ENCODE measurements at regions not wholly inside any gene's neighbourhood (a gene's known extent, or its start where the extent isn't known, plus 50 kb on each side); places are given as distances from the start of the nearest gene placed in this dataset.

- Histone ChIP-seq H3K4me3 (ENCODE audit: low read depth, low read length) (no peak overlapping the region), H3K27me3 (ENCODE audit: control insufficient read depth, insufficient read depth, low read length) (peaks cover 25% of the 10 kb centered on the region), H3K36me3 (ENCODE audit: control insufficient read depth, insufficient read depth, low read length) (no peaks in the 10 kb centered on the region)
- no peak for TF ChIP-seq CTCF (IDR thresholded peaks at IDR 0.05; ENCODE audit: insufficient read depth, low read length, poor library complexity, severe bottlenecking)
- DNase-seq (ENCODE audit: low read depth): no peak
Measured at GRCh38 chr14:101365329-101366158, 195.8 kb upstream of the DIO3 start.

GRCh38 chr14:101367421-101368261 is 193.7 kb upstream of the DIO3 start:
- no peaks in the 10 kb centered on the region for H3K36me3 ChIP-seq (ENCODE audit: control insufficient read depth, insufficient read depth, low read length)
- H3K4me3 ChIP-seq (ENCODE audit: low read depth, low read length): no peak overlapping the region
- TF ChIP-seq CTCF (IDR thresholded peaks at IDR 0.05; ENCODE audit: insufficient read depth, low read length, poor library complexity, severe bottlenecking): no peak
- DNase-seq (ENCODE audit: low read depth): no peak
- peaks cover 12% of the 10 kb centered on the region for H3K27me3 ChIP-seq (ENCODE audit: control insufficient read depth, insufficient read depth, low read length)

- DNase-seq (ENCODE audit: low read depth): no peak
- no peaks in the 10 kb centered on the region for H3K36me3 ChIP-seq (ENCODE audit: control insufficient read depth, insufficient read depth, low read length)
- no peak overlapping the region for H3K4me3 ChIP-seq (ENCODE audit: low read depth, low read length)
- peaks cover 12% of the 10 kb centered on the region for H3K27me3 ChIP-seq (ENCODE audit: control insufficient read depth, insufficient read depth, low read length)
- no peak for TF ChIP-seq CTCF (IDR thresholded peaks at IDR 0.05; ENCODE audit: insufficient read depth, low read length, poor library complexity, severe bottlenecking)
Measured at GRCh38 chr14:101368629-101369028, 192.7 kb upstream of the DIO3 start.

GRCh38 chr14:101369194-101369915 is 191.9 kb upstream of the DIO3 start:
- no peaks in the 10 kb centered on the region for H3K36me3 ChIP-seq (ENCODE audit: control insufficient read depth, insufficient read depth, low read length)
- TF ChIP-seq CTCF (IDR thresholded peaks at IDR 0.05; ENCODE audit: insufficient read depth, low read length, poor library complexity, severe bottlenecking): no peak
- H3K4me3 ChIP-seq (ENCODE audit: low read depth, low read length): no peak overlapping the region
- H3K27me3 ChIP-seq (ENCODE audit: control insufficient read depth, insufficient read depth, low read length): peaks cover 11% of the 10 kb centered on the region
- DNase-seq (ENCODE audit: low read depth): no peak

GRCh38 chr14:101369916-101370592 is 191.2 kb upstream of the DIO3 start:
- no peak for TF ChIP-seq CTCF (IDR thresholded peaks at IDR 0.05; ENCODE audit: insufficient read depth, low read length, poor library complexity, severe bottlenecking)
- H3K27me3 ChIP-seq (ENCODE audit: control insufficient read depth, insufficient read depth, low read length): peaks cover 5% of the 10 kb centered on the region
- no peaks in the 10 kb centered on the region for H3K36me3 ChIP-seq (ENCODE audit: control insufficient read depth, insufficient read depth, low read length)
- no peak for DNase-seq (ENCODE audit: low read depth)
- no peak overlapping the region for H3K4me3 ChIP-seq (ENCODE audit: low read depth, low read length)

Data from kidney epithelial cell (primary cell).